H1 (cell line): ENCODE measurements at regions not wholly inside any gene's neighbourhood (a gene's known extent, or its start where the extent isn't known, plus 50 kb on each side); places are given as distances from the start of the nearest gene placed in this dataset.

Source experiments
- CHD2 ChIP-seq: IDR thresholded peaks from 2 replicates; pipeline ENCODE4 v1.6.1; 2012; ENCODE audit warnings: low read length, improper control_type of control experiment
- TF ChIP-seq, protein P1 (sequence below): fragments of 300-600 bp; sonication (generic); IDR thresholded peaks from 2 replicates; pipeline ENCODE4 v1.7.1; 2012; ENCODE audit warnings: low read length, moderate library complexity, mild to moderate bottlenecking, inconsistent platforms; ENCODE audit not compliant: insufficient replicate concordance

DNA sequence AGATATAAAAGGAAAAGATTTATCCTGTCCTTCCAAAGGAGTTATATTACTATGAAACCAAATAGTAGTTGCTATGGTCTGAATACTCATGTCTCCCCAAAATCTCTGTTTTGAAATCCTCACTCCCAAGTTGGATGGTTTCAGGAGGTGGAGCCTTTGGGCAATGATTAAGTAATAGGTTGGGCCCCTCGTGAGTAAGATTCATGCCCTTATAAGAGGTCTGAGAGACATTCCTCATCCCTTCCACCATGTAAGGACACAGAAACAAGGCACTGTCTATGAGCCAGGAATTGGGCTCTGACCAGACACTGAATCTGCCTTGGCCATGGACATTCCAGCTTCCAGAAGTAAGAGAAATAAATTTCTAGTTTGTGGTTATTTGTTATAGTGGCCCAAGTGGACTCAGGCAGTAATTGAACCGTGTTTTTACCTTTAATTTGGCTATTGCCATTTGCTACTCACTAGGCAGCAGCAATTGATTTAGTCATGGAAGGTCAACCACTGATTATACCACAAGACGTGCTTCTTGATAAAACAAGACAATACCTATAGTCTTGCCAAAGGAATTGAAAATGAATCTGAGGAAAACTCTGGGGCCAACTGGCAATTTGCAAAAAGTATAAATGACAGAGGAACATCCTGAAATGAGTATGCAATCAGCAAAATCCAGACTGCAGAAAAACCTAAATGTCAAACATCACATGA lies 717.4 kb upstream of the SPRY2 start (continued):
- TF ChIP-seq, protein P1, sequence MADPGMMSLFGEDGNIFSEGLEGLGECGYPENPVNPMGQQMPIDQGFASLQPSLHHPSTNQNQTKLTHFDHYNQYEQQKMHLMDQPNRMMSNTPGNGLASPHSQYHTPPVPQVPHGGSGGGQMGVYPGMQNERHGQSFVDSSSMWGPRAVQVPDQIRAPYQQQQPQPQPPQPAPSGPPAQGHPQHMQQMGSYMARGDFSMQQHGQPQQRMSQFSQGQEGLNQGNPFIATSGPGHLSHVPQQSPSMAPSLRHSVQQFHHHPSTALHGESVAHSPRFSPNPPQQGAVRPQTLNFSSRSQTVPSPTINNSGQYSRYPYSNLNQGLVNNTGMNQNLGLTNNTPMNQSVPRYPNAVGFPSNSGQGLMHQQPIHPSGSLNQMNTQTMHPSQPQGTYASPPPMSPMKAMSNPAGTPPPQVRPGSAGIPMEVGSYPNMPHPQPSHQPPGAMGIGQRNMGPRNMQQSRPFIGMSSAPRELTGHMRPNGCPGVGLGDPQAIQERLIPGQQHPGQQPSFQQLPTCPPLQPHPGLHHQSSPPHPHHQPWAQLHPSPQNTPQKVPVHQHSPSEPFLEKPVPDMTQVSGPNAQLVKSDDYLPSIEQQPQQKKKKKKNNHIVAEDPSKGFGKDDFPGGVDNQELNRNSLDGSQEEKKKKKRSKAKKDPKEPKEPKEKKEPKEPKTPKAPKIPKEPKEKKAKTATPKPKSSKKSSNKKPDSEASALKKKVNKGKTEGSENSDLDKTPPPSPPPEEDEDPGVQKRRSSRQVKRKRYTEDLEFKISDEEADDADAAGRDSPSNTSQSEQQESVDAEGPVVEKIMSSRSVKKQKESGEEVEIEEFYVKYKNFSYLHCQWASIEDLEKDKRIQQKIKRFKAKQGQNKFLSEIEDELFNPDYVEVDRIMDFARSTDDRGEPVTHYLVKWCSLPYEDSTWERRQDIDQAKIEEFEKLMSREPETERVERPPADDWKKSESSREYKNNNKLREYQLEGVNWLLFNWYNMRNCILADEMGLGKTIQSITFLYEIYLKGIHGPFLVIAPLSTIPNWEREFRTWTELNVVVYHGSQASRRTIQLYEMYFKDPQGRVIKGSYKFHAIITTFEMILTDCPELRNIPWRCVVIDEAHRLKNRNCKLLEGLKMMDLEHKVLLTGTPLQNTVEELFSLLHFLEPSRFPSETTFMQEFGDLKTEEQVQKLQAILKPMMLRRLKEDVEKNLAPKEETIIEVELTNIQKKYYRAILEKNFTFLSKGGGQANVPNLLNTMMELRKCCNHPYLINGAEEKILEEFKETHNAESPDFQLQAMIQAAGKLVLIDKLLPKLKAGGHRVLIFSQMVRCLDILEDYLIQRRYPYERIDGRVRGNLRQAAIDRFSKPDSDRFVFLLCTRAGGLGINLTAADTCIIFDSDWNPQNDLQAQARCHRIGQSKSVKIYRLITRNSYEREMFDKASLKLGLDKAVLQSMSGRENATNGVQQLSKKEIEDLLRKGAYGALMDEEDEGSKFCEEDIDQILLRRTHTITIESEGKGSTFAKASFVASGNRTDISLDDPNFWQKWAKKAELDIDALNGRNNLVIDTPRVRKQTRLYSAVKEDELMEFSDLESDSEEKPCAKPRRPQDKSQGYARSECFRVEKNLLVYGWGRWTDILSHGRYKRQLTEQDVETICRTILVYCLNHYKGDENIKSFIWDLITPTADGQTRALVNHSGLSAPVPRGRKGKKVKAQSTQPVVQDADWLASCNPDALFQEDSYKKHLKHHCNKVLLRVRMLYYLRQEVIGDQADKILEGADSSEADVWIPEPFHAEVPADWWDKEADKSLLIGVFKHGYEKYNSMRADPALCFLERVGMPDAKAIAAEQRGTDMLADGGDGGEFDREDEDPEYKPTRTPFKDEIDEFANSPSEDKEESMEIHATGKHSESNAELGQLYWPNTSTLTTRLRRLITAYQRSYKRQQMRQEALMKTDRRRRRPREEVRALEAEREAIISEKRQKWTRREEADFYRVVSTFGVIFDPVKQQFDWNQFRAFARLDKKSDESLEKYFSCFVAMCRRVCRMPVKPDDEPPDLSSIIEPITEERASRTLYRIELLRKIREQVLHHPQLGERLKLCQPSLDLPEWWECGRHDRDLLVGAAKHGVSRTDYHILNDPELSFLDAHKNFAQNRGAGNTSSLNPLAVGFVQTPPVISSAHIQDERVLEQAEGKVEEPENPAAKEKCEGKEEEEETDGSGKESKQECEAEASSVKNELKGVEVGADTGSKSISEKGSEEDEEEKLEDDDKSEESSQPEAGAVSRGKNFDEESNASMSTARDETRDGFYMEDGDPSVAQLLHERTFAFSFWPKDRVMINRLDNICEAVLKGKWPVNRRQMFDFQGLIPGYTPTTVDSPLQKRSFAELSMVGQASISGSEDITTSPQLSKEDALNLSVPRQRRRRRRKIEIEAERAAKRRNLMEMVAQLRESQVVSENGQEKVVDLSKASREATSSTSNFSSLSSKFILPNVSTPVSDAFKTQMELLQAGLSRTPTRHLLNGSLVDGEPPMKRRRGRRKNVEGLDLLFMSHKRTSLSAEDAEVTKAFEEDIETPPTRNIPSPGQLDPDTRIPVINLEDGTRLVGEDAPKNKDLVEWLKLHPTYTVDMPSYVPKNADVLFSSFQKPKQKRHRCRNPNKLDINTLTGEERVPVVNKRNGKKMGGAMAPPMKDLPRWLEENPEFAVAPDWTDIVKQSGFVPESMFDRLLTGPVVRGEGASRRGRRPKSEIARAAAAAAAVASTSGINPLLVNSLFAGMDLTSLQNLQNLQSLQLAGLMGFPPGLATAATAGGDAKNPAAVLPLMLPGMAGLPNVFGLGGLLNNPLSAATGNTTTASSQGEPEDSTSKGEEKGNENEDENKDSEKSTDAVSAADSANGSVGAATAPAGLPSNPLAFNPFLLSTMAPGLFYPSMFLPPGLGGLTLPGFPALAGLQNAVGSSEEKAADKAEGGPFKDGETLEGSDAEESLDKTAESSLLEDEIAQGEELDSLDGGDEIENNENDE: no peak
- TF ChIP-seq CHD2: no peak
- TF ChIP-seq, all 59 proteins: peak for 0
